Vagina (tissue), 2 donors: ENCODE measurements at regions not wholly inside any gene's neighbourhood (a gene's known extent, or its start where the extent isn't known, plus 50 kb on each side); places are given as distances from the start of the nearest gene placed in this dataset.

Experiments used
- CTCF ChIP-seq, 3 experiments: fragments of 450-650 bp in 2 of 3; fragments of 200-600 bp in 1 of 3; sonication (generic) in 1 of 3; IDR thresholded peaks; one replicate each; pipeline ENCODE4 v1.5.1; 2017 to 2019; ENCODE audit warnings: antibody characterized with exemption in 3 of 3, mild to moderate bottlenecking in 2 of 3, moderate library complexity in 2 of 3
- POLR2A ChIP-seq, 2 donors: fragments of 450-650 bp; IDR thresholded peaks; one replicate each; pipeline ENCODE4 v1.6.1; 2017; ENCODE audit warnings: antibody characterized with exemption in 2 of 2, mild to moderate bottlenecking in 2 of 2, moderate library complexity in 2 of 2

- no peak for TF ChIP-seq CTCF (IDR thresholded peaks at IDR 0.05)
- no peak for TF ChIP-seq POLR2A (IDR thresholded peaks at IDR 0.05)
Measured at GRCh38 chr22:48320048-48320682, 1507.5 kb downstream of the BRD1 start.
